ENCODE measurements at regions not wholly inside any gene's neighbourhood (a gene's known extent, or its start where the extent isn't known, plus 50 kb on each side); places are given as distances from the start of the nearest gene placed in this dataset.
"Not testable (repeated sequence)": the region's sequence is repeated elsewhere in the genome, so short reads cannot be mapped to it uniquely, and the experiment has no call there.

- no peak for DNase-seq
These were observed 198.3 kb downstream of the OTOL1 start for GRCh38 chr3:161694682-161695564.

- DNase-seq, result no peak
These were observed 199.2 kb downstream of the OTOL1 start for GRCh38 chr3:161695811-161696210.

GRCh38 chr3:161700998-161701397 is 204.4 kb downstream of the OTOL1 start:
- DNase-seq, result no peak

GRCh38 chr3:161707253-161707652 is 210.6 kb downstream of the OTOL1 start:
- not testable (repeated sequence) for DNase-seq

- DNase-seq, result no peak
These were observed 217.1 kb downstream of the OTOL1 start for GRCh38 chr3:161713731-161714130.

- no peak for DNase-seq
These were observed 235.4 kb downstream of the OTOL1 start for GRCh38 chr3:161731968-161732367.

GRCh38 chr3:161737171-161737570 is 240.6 kb downstream of the OTOL1 start:
- no peak for DNase-seq

GRCh38 chr3:161740421-161740820 is 243.8 kb downstream of the OTOL1 start:
- DNase-seq, result no peak

GRCh38 chr3:161744366-161744765 is 247.8 kb downstream of the OTOL1 start:
- no peak for DNase-seq

- no peak for DNase-seq
These were observed 249.1 kb downstream of the OTOL1 start for GRCh38 chr3:161745741-161746140.

- DNase-seq, result no peak
These were observed 251.4 kb downstream of the OTOL1 start for GRCh38 chr3:161748049-161748448.

GRCh38 chr3:161754420-161755053 is 257.9 kb downstream of the OTOL1 start:
- DNase-seq, result no peak

- DNase-seq, result no peak
These were observed 262.8 kb downstream of the OTOL1 start for GRCh38 chr3:161759444-161759843.

GRCh38 chr3:161766331-161766730 is 269.7 kb downstream of the OTOL1 start:
- no peak for DNase-seq

GRCh38 chr3:161770484-161771386 is 274.1 kb downstream of the OTOL1 start:
- no peak for DNase-seq

GRCh38 chr3:161781381-161781780 is 284.8 kb downstream of the OTOL1 start:
- DNase-seq, result no peak

GRCh38 chr3:161793194-161793930 is 296.8 kb downstream of the OTOL1 start:
- DNase-seq, result no peak

- DNase-seq, result no peak
These were observed 297.9 kb downstream of the OTOL1 start for GRCh38 chr3:161794551-161794950.

GRCh38 chr3:161796312-161796711 is 299.7 kb downstream of the OTOL1 start:
- no peak for DNase-seq

GRCh38 chr3:161796780-161797179 is 300.2 kb downstream of the OTOL1 start:
- no peak for DNase-seq

GRCh38 chr3:161798016-161798415 is 301.4 kb downstream of the OTOL1 start:
- DNase-seq, result no peak

- DNase-seq, result no peak
These were observed 304.5 kb downstream of the OTOL1 start for GRCh38 chr3:161800985-161801559.
